ENCODE measurements at regions not wholly inside any gene's neighbourhood (a gene's known extent, or its start where the extent isn't known, plus 50 kb on each side); places are given as distances from the start of the nearest gene placed in this dataset.

- H3K27ac ChIP-seq = no peak overlapping the region
- no peak for TF ChIP-seq CTCF (conservative IDR thresholded peaks at IDR 0.05)
Measured at GRCh38 chr20:52592567-52592966, 379.6 kb upstream of the TSHZ2 start.

GRCh38 chr20:52590100-52590499 lies 382.1 kb upstream of the TSHZ2 start:
- no peak overlapping the region for H3K27ac ChIP-seq
- no peak for TF ChIP-seq CTCF (conservative IDR thresholded peaks at IDR 0.05)

- no peak for TF ChIP-seq CTCF (conservative IDR thresholded peaks at IDR 0.05)
- no peak overlapping the region for H3K27ac ChIP-seq
Measured at GRCh38 chr20:52589251-52589812, 382.8 kb upstream of the TSHZ2 start.

GRCh38 chr20:52586660-52587059 lies 385.5 kb upstream of the TSHZ2 start:
- no peak for TF ChIP-seq CTCF (conservative IDR thresholded peaks at IDR 0.05)
- no peak overlapping the region for H3K27ac ChIP-seq

GRCh38 chr20:52585333-52585732 lies 386.8 kb upstream of the TSHZ2 start:
- no peak overlapping the region for H3K27ac ChIP-seq
- TF ChIP-seq CTCF (conservative IDR thresholded peaks at IDR 0.05) = no peak

GRCh38 chr20:52578559-52578958 lies 387.0 kb upstream of the ZFP64 start:
- TF ChIP-seq CTCF (conservative IDR thresholded peaks at IDR 0.05) = no peak
- H3K27ac ChIP-seq = no peak overlapping the region

- no peak for TF ChIP-seq CTCF (conservative IDR thresholded peaks at IDR 0.05)
- H3K27ac ChIP-seq = no peak overlapping the region
Measured at GRCh38 chr20:52577696-52578095, 386.1 kb upstream of the ZFP64 start.

Measured in VCaP (cell line).